CD14-positive monocyte (primary cell): ENCODE measurements at regions not wholly inside any gene's neighbourhood (a gene's known extent, or its start where the extent isn't known, plus 50 kb on each side); places are given as distances from the start of the nearest gene placed in this dataset.

ENCODE experiments used
- DNase-seq, 3 donors: peaks; one replicate each; pipeline ENCODE4 v3.0.0-alpha.2; 2011 to 2022
- H2AFZ ChIP-seq: 2 replicates; pipeline ENCODE4 v1.6.0; 2012; ENCODE audit warnings: mild to moderate bottlenecking, low read depth, low read length, inconsistent platforms; ENCODE audit not compliant: insufficient read depth, poor library complexity, severe bottlenecking
- H3K27ac ChIP-seq, 2 donors: 1 replicate in 1 of 2; 2 replicates in 1 of 2; pipeline ENCODE4 v1.5.1; 2012 to 2013; ENCODE audit warnings: low read length in 2 of 2, control low read depth in 1 of 2, inconsistent platforms in 1 of 2, low read depth in 1 of 2, mild to moderate bottlenecking in 1 of 2
- H3K27me3 ChIP-seq, 2 donors: one replicate each; pipeline versions ENCODE4 v1.6.0 to v1.6.1; 2011 to 2013; ENCODE audit warnings: low read length in 2 of 2; ENCODE audit not compliant: control insufficient read depth in 2 of 2, insufficient read depth in 2 of 2
- H3K36me3 ChIP-seq, 2 donors: replicated peaks in 1 of 2; 1 replicate in 1 of 2; 2 replicates in 1 of 2; pipeline versions ENCODE4 v1.5.1 to v1.6.1; 2012 to 2013; ENCODE audit warnings: low read length in 2 of 2, control low read depth in 1 of 2, inconsistent platforms in 1 of 2, mild to moderate bottlenecking in 1 of 2; ENCODE audit not compliant: insufficient read depth in 2 of 2, control insufficient read depth in 1 of 2
- H3K4me1 ChIP-seq, 2 donors: 1 replicate in 1 of 2; 2 replicates in 1 of 2; pipeline versions ENCODE4 v1.5.1 to v1.6.1; 2012 to 2013; ENCODE audit warnings: low read length in 2 of 2, control low read depth in 1 of 2, inconsistent platforms in 1 of 2, mild to moderate bottlenecking in 1 of 2, moderate library complexity in 1 of 2; ENCODE audit not compliant: insufficient read depth in 2 of 2, control insufficient read depth in 1 of 2
- H3K4me2 ChIP-seq: replicated peaks from 2 replicates; pipeline ENCODE3; 2012; ENCODE audit warnings: low read length, moderate library complexity, mild to moderate bottlenecking; ENCODE audit not compliant: poor library complexity, severe bottlenecking; ENCODE audit errors: extremely low read depth
- H3K4me3 ChIP-seq, 3 experiments: fragments of 200-600 bp in 1 of 3; sonication (generic) in 1 of 3; replicated peaks in 1 of 3; 1 replicate in 2 of 3; 2 replicates in 1 of 3; pipeline ENCODE4 v1.5.1; 2011 to 2013; ENCODE audit warnings: low read length in 3 of 3, mild to moderate bottlenecking in 3 of 3, control low read depth in 2 of 3, low read depth in 2 of 3, inconsistent platforms in 1 of 3, moderate library complexity in 1 of 3
- H3K79me2 ChIP-seq: 2 replicates; pipeline ENCODE4 v1.6.0; 2012; ENCODE audit warnings: mild to moderate bottlenecking, control low read depth, inconsistent platforms, low read length, moderate library complexity; ENCODE audit not compliant: insufficient read depth
- H3K9ac ChIP-seq: 2 replicates; pipeline ENCODE4 v1.6.0; 2017; ENCODE audit warnings: low read length, mild to moderate bottlenecking; ENCODE audit not compliant: insufficient read depth, poor library complexity, severe bottlenecking
- H3K9me3 ChIP-seq, 2 donors: replicated peaks in 1 of 2; 1 replicate in 1 of 2; 2 replicates in 1 of 2; pipeline versions ENCODE4 v1.5.1 to v1.6.1; 2012 to 2013; ENCODE audit warnings: low read length in 2 of 2, control low read depth in 1 of 2; ENCODE audit not compliant: control insufficient read depth in 1 of 2, insufficient read depth in 1 of 2
- H4K20me1 ChIP-seq: 2 replicates; pipeline ENCODE4 v1.6.0; 2012; ENCODE audit warnings: mild to moderate bottlenecking, low read length, control low read depth, moderate library complexity; ENCODE audit not compliant: insufficient read depth
- H3K27ac Mint-ChIP-seq, 7 donors: one replicate each; pipeline ENCODE4 v1.8.0; 2020; ENCODE audit warnings: mild to moderate bottlenecking in 7 of 7, mixed read lengths in 7 of 7, moderate library complexity in 6 of 7, inconsistent platforms in 2 of 7
- H3K27me3 Mint-ChIP-seq, 3 donors: one replicate each; pipeline ENCODE4 v1.8.0; 2021 to 2022; ENCODE audit warnings: low read depth in 3 of 3, mild to moderate bottlenecking in 3 of 3, mixed read lengths in 3 of 3, moderate library complexity in 3 of 3, inconsistent platforms in 1 of 3
- H3K36me3 Mint-ChIP-seq, 2 donors: one replicate each; pipeline ENCODE4 v1.8.0; 2020; ENCODE audit warnings: mixed read lengths in 2 of 2, inconsistent platforms in 1 of 2, mild to moderate bottlenecking in 1 of 2
- H3K4me1 Mint-ChIP-seq: one replicate; pipeline ENCODE4 v1.8.0; 2020; ENCODE audit warnings: mild to moderate bottlenecking, mixed read lengths
- H3K4me3 Mint-ChIP-seq, 2 donors: one replicate each; pipeline ENCODE4 v1.8.0; 2020; ENCODE audit warnings: mild to moderate bottlenecking in 2 of 2, mixed read lengths in 2 of 2, moderate library complexity in 1 of 2
- H3K9me3 Mint-ChIP-seq, 7 donors: one replicate each; pipeline ENCODE4 v1.8.0; 2020 to 2022; ENCODE audit warnings: mixed read lengths in 7 of 7, mild to moderate bottlenecking in 6 of 7, moderate library complexity in 6 of 7, inconsistent platforms in 2 of 7
- CTCF ChIP-seq: fragments of 200-600 bp; IDR thresholded peaks from one replicate; pipeline ENCODE4 v1.8.0; 2022; ENCODE audit warnings: antibody characterized with exemption, mild to moderate bottlenecking
- WGBS: methylation state at CpG from one replicate; pipeline ENCODE4 v1.1.5; 2013; ENCODE audit warnings: missing lambda C conversion rate; ENCODE audit not compliant: insufficient coverage; 5-methylcytosine and 5-hydroxymethylcytosine counted together
- intact Hi-C, 2 donors: fragments of 100-400 bp; cut with micrococcal nuclease; formaldehyde crosslinking; loops; one replicate each; pipeline versions ENCODE4 v1.15.0 to v1.15.1; 2023

- peaks cover 0 to 5% of the 10 kb centered on the region in 2 donors for H3K9me3 ChIP-seq
- Mint-ChIP-seq H3K27me3 (no peaks in the 10 kb centered on the region), H3K4me3 (no peak overlapping the region), H3K4me1 (no peaks in the 10 kb centered on the region), H3K9me3 (peaks cover 0 to 13% (median 6%) of the 10 kb centered on the region in 7 donors), H3K36me3 (no peaks in the 10 kb centered on the region), H3K27ac (no peak overlapping the region)
- TF ChIP-seq CTCF, result no peak
- no peaks in the 10 kb centered on the region for H3K4me1 ChIP-seq
- H4K20me1 ChIP-seq, result no peaks in the 10 kb centered on the region
- no peak overlapping the region for H3K27ac ChIP-seq
- no peak overlapping the region for H2AFZ ChIP-seq
- intact Hi-C loops, result no loop called here
- no peak overlapping the region for H3K4me3 ChIP-seq
- no peak for DNase-seq
- no peaks in the 10 kb centered on the region for H3K79me2 ChIP-seq
- H3K27me3 ChIP-seq, result no peaks in the 10 kb centered on the region
- H3K4me2 ChIP-seq, result no peak overlapping the region
- WGBS, result no CpG with 5 or more reads among the region's 5 CpGs
- H3K36me3 ChIP-seq, result no peaks in the 10 kb centered on the region
- H3K9ac ChIP-seq, result no peak overlapping the region
These were observed 290.7 kb downstream of the TRIML1 start for GRCh38 chr4:188429965-188430364.

GRCh38 chr4:188430384-188430783, 291.1 kb downstream of the TRIML1 start:
- no peaks in the 10 kb centered on the region for H3K79me2 ChIP-seq
- peaks cover 0 to 6% of the 10 kb centered on the region in 2 donors for H3K9me3 ChIP-seq
- DNase-seq, result no peak
- H3K9ac ChIP-seq, result no peak overlapping the region
- H3K4me2 ChIP-seq, result no peak overlapping the region
- Mint-ChIP-seq H3K27me3 (no peaks in the 10 kb centered on the region), H3K4me1 (no peaks in the 10 kb centered on the region), H3K4me3 (no peak overlapping the region), H3K9me3 (peaks cover 0 to 16% (median 6%) of the 10 kb centered on the region in 7 donors), H3K36me3 (no peaks in the 10 kb centered on the region), H3K27ac (peak overlapping the region in 1 of 7 donors; percentile 30)
- H3K4me1 ChIP-seq, result no peaks in the 10 kb centered on the region
- no peak overlapping the region for H3K27ac ChIP-seq
- WGBS, result 14% methylated on average over 1 of the region's 2 CpGs
- intact Hi-C loops, result no loop called here
- no peak overlapping the region for H3K4me3 ChIP-seq
- no peaks in the 10 kb centered on the region for H4K20me1 ChIP-seq
- no peak for TF ChIP-seq CTCF
- no peaks in the 10 kb centered on the region for H3K27me3 ChIP-seq
- H2AFZ ChIP-seq, result no peak overlapping the region
- no peaks in the 10 kb centered on the region for H3K36me3 ChIP-seq
